ENCODE measurements at regions not wholly inside any gene's neighbourhood (a gene's known extent, or its start where the extent isn't known, plus 50 kb on each side); places are given as distances from the start of the nearest gene placed in this dataset.
A peak's percentile ranks its signal among the peaks of the same experiment; 100 is the strongest.

- no peak for DNase-seq
Measured at GRCh38 chr4:4771160-4771559, 88.3 kb upstream of the MSX1 start.

DNA sequence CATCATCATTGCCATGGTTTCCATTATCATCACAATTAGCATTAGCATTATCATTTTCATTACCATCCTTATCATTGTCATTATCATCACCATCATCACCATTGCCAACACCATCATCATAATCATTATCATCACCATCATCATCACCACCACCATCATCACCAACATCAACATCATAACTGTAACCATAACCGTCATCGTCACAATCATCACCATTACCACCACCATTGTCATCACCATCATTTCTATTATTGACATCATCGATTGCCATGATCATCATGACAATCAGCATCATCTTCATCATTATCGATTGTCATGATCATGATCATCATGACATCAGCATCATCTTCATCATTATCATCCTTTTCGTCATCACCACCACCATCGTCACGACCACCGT, 88.9 kb upstream of the MSX1 start:
- DNase-seq = no peak

- DNase-seq = no peak
Measured at GRCh38 chr4:4766564-4766963, 92.9 kb upstream of the MSX1 start.

DNA sequence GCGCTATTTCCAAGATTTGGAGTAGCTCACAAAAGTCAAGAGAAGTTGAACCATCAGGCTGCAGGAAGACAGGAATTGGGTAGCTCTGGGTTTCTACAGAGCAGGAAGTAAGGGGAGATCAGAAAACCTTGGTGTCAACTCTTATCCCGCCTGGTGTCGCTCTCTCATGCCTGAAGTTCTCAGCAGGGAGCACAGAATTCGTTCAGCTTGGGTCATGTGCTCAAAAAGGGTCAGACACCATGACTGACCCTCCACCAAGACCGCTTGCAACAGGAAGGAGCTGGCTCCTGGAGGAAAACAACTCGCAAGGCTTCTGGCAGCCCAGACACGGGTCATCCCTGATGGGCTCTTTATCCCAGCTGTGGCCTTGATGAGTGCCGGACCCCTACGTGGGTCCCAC, 93.7 kb upstream of the MSX1 start:
- DNase-seq = no peak

DNA sequence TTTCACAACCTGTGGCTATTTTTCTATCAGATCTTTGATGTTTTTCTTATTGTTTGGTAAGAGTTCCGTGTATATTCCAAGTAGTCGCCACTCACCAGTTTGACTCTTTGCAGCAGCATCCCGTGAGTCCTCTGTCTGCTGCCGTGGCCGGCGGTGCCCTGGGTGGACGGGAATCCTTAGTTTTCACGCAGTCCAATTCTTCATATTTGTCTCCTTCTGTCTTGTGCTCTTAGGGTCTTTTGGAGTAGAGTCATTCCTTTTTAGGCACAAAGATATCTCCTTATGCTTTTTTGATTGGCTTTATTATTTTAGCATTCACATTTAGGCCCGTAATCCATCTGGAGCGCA, 94.9 kb upstream of the MSX1 start:
- DNase-seq = no peak

GRCh38 chr4:4763822-4764557, 95.5 kb upstream of the MSX1 start:
- DNase-seq = no peak

GRCh38 chr4:4762909-4763821, 96.3 kb upstream of the MSX1 start:
- DNase-seq = no peak

DNA sequence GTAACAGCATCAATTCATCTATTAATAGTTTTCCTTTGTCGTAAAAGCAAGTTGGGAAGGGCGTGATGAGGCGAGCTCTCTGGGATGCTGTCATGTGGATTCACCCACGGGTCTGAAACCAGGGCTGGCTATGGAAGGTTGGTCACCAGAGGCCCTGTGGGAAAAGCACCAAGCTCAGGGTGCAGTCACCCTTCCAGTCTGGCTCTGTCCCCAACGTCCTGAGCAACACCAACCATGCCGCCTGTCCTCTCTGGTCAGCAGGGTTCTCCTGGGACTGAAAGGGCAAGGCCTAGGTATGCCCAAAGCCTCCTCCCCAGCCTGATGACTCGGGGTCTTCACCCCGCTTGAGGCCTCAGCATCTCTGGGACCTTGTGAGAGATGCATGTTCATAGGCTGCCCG, 97.2 kb upstream of the MSX1 start:
- no peak for DNase-seq

DNA sequence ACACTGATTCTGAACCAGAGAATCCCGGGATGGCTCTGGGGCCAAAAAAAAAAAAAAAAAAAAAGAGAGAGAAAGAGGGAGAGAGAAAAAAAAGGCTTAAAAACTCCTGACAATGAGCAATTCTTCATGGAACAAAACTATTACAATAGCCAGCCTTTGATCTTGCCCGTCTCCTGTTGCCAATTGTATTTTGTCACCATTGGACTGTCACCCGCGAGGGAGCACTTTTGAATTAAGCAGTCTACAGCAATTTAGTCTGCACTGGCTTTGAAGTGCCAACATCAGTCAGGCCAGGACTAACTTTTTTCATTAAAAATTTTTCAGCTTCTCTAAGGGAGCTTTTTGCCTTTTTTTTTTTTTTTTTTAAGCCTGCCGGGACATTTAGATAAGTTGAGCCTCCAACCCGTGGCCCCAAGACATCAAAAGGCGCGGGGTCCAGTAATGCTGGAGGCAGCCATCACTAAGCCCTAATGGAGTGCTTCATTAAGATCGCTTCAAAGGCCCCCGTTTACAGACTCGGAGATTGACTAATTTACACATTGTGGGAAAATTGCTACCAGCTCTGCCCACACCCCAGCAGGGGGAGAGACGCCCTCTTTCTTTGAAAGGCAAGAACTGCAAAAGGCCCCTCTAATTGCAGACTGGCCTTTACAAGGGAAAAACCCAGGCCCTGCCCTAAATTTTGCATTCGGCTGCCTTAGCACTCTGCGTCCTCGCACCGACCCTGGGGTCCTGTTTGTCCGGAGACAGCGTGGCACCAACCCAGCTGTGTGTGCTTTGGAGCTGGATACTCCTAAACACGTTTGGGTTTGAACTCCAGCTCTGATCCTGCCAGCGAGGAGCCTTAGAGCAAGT, 98.1 kb upstream of the MSX1 start:
- peak; percentile 2 for DNase-seq

- no peak for DNase-seq
Measured at GRCh38 chr4:4759883-4760282, 99.6 kb upstream of the MSX1 start.

GRCh38 chr4:4759232-4759631, 100.2 kb upstream of the MSX1 start:
- DNase-seq = no peak

DNA sequence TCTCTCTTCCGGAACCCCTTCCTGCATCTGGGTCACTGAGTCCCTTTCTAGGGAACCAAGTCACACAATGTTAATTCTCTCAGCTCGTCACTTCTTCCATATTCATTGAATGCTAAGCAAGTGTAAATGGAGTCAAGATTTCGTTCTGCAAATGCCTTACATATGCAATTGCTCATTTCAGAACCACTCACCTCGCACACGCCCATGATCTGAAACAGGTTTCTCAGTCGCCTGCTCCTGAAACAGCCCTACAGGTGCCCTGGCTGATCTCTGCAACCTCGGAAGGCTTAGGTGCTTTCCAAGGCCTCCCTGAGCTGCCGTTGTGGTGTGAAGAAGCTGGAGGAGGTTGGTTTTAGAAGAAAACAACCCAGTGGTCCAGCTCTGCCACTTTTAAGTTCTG, 100.8 kb upstream of the MSX1 start:
- DNase-seq = no peak

- no peak for DNase-seq
Measured at GRCh38 chr4:4755306-4755705, 104.2 kb upstream of the MSX1 start.

- no peak for DNase-seq
Measured at GRCh38 chr4:4754641-4755040, 104.8 kb upstream of the MSX1 start.

- DNase-seq = no peak
Measured at GRCh38 chr4:4753643-4754042, 105.8 kb upstream of the MSX1 start.

GRCh38 chr4:4752576-4753401, 106.7 kb upstream of the MSX1 start:
- no peak for DNase-seq

DNA sequence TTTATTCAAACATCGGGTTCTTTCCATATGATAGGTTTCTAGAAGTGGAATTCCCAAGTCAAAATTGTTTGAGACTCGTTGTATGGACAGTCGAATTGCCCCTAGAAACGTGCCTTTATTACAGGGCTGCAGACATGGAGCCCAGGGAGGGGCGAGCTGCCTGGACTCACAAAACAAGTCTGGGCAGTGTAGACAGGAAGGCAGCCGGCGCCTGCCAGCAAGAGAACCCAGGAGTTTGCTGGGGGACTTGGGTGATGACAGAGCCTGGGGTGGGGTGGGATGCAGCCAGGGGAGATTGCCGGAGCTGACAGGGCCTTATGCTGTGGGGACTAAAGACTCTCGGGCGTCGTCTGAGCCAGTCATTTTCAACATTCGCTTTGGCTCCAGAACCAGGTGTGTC, 107.4 kb upstream of the MSX1 start:
- DNase-seq = no peak

DNA sequence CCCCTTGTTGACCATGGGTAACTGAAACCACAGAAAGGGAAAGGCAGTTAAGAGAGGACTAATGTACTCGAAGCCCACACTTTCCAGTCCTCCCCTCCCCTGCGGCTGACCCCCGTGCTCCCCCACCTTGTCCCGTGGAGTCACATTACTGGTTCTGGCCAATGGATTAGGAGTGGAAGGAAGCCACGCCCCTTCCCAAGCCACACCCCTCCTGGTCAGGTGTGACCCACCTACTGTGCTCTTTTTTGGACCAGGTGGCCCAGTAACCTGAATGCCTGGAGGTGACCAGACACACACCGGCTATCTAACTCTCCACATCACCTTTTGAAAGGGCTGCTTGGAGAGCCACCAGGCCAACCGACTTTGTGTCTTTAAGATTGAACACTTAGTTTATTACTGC, 109.3 kb upstream of the MSX1 start:
- no peak for DNase-seq

DNA sequence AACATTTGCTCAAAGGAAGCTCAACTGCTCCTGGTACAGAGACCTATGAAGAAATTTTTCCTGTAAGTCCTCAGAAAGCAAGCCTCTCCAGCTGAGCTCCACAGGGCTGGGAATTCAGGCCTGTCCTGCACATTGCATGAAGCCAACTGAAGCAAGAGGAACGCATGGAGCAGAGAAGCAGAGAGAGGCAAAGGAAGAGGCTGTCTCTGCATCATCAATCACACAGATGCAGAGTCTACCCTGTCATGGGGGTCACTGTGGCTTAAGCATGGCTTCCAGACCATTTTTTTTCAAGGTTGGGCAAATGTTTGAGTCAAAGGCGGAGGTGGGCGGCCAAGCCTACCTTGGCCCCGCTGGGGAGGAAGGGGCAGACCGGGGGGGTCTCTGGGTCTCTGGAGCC, 110.3 kb upstream of the MSX1 start:
- DNase-seq = no peak

DNA sequence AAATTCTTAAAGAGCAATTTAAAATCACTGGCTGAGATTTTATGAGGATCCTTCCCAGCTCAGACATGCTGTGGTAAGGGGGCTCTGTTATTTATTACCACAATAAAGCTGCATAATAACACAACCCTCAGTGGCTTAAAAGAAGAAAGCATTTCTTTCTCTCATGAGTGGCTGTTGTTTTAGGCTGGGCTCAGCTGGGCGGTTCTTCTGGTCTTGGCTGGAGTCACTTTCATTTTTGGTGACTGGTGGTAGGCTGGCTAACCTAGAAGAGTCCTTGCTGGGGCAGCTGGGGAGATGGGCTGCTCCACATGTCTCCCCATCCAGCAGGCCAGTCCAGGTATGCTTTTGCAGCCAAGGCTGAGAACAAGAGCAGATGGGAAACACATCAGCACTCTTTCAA, 113.0 kb upstream of the MSX1 start:
- no peak for DNase-seq

- DNase-seq = no peak
Measured at GRCh38 chr4:4740071-4740470, 119.4 kb upstream of the MSX1 start.

DNA sequence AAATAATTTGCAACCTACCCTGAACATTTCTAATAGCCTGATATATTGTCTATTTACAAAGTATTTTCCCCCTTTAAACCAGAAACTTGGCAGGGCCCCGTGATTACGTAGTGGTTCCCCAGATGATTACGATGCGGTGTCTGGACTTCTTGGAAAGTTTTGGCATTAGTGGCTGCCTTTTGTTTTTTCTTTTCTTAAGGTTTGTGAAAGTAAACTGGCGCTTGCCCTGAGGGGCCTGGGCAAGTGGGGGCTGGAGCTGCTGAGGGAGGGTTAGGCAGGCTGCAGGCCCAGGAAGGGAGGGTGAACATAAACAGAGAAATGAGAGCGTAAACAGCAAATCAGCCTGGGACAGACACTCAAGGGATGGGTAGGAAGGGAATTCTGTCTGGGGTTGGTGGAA, 123.6 kb upstream of the MSX1 start:
- no peak for DNase-seq
